NCI-H524 treated with DMSO at 0.1 percent for 48 hours (cell line): ENCODE measurements at regions not wholly inside any gene's neighbourhood (a gene's known extent, or its start where the extent isn't known, plus 50 kb on each side); places are given as distances from the start of the nearest gene placed in this dataset.
"Not testable (repeated sequence)": the region's sequence is repeated elsewhere in the genome, so short reads cannot be mapped to it uniquely, and the experiment has no call there.

ENCODE experiments used
- DNase-seq: peaks from one replicate; lab custom pipeline; 2025; lab: John Stamatoyannopoulos, UW

- peak; percentile 58 for DNase-seq
Observed at GRCh38 chr4:104896660-104897645, 249.7 kb upstream of the TET2 start.

GRCh38 chr4:104899863-104900262, 246.8 kb upstream of the TET2 start:
- DNase-seq: no peak

- no peak for DNase-seq
Observed at GRCh38 chr4:104901438-104901837, 245.2 kb upstream of the TET2 start.

GRCh38 chr4:104901961-104902605, 244.6 kb upstream of the TET2 start:
- DNase-seq: no peak

GRCh38 chr4:104905065-104905464, 241.6 kb upstream of the TET2 start:
- DNase-seq: no peak

- no peak for DNase-seq
Observed at GRCh38 chr4:104905546-104905945, 241.1 kb upstream of the TET2 start.

GRCh38 chr4:104906276-104906675, 240.4 kb upstream of the TET2 start:
- DNase-seq: peak; percentile 79

GRCh38 chr4:104907074-104907649, 239.5 kb upstream of the TET2 start:
- DNase-seq: no peak

GRCh38 chr4:104907991-104908390, 238.7 kb upstream of the TET2 start:
- no peak for DNase-seq

- DNase-seq: no peak
Observed at GRCh38 chr4:104909376-104909775, 237.3 kb upstream of the TET2 start.

- DNase-seq: no peak
Observed at GRCh38 chr4:104912518-104912917, 234.2 kb upstream of the TET2 start.

GRCh38 chr4:104915373-104915772, 231.3 kb upstream of the TET2 start:
- no peak for DNase-seq

- DNase-seq: no peak
Observed at GRCh38 chr4:104915864-104916263, 230.8 kb upstream of the TET2 start.

GRCh38 chr4:104919406-104919805, 227.3 kb upstream of the TET2 start:
- DNase-seq: no peak

GRCh38 chr4:104930298-104930697, 216.4 kb upstream of the TET2 start:
- no peak for DNase-seq

- not testable (repeated sequence) for DNase-seq
Observed at GRCh38 chr4:104930745-104931736, 215.6 kb upstream of the TET2 start.

GRCh38 chr4:104938624-104939023, 208.1 kb upstream of the TET2 start:
- no peak for DNase-seq

- DNase-seq: no peak
Observed at GRCh38 chr4:104940927-104941326, 205.7 kb upstream of the TET2 start.

- no peak for DNase-seq
Observed at GRCh38 chr4:104941661-104942062, 205.0 kb upstream of the TET2 start.

GRCh38 chr4:104942990-104943743, 203.5 kb upstream of the TET2 start:
- no peak for DNase-seq

- no peak for DNase-seq
Observed at GRCh38 chr4:104944596-104944995, 202.1 kb upstream of the TET2 start.
